SIG-M5 treated with dmso at 0.1 percent for 504 hours (cell line): ENCODE measurements at regions not wholly inside any gene's neighbourhood (a gene's known extent, or its start where the extent isn't known, plus 50 kb on each side); places are given as distances from the start of the nearest gene placed in this dataset.

Experiments used
- DNase-seq: peaks from one replicate; lab custom pipeline; 2025; ENCODE audit not compliant: unreplicated experiment; lab: John Stamatoyannopoulos, UW

DNA sequence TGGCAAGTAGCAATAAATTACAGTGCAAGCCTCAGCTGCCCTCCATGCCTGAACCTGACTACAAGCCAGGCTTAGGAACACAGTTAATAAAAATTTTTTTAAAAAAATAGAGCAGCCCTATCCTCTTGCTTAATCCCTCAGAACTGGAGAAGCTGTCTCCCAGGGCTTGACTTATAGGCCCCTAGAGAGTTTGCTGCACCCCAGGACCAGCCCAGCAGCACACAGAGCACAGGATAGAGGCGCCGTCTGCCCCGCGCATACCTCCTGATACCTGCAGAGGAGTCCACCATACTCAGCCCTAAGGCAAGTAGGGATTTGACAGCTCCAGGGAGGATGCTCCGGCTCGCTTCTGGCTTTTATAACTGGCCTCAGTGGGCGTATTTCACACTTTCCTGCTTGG, 548.6 kb upstream of the RAB6C start:
- no peak for DNase-seq

DNA sequence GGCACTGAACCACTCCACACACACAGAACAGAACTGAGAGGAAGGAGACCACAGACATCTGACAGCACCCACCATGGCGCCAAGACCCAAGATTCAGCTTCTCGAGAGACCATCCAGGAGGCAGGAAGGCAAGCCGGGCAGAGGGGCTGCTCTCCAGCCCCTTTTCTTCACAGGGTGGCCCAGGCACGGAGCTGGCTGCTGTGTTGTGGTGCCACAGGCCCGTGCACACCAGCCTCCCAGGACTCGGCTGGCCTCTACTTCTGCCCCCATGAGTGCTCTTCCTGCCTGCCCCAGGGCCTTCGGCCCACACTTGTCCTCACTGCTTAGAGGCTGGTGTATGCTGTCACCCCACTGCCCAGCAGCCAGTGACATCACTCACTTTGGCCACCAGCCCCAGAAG, 547.6 kb upstream of the RAB6C start:
- DNase-seq, result no peak

DNA sequence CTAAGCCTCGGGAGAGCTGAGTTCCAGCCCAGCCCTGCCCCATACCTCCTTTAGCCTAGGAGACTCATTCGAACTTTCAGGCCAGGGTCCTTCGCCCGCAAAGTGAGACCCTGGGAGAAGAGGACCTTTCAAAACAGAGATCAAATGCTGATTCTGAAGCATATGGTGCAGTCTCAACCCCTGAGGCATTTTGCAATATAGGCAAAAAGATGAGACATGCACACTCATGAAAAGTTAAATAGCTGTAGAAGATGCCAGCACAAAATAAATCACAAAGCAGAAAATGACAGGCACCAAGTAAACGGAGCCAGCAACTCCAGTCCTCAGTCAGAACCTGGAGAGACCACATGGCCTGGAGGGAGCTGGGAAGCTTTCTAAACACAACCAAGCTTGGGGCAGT, 542.7 kb upstream of the RAB6C start:
- DNase-seq, result no peak

DNA sequence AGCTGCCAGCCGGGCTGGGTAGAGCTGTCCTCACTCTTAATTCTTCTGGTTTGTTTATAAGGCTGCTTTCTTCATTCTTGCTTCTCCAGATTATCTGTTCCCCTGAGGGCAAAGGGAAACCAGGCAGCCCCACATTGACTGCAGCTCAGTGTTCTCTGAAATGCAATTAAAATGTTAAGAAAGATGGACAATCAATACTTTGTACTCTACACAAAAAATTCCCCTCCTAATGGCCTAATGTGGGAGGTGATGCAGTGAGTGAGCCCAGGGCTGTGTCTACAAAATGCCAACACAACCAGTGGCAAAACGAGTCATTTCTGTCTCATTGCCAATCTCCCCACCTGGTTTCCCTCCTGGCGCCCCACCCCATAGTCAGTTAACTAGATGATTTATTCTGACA, 541.7 kb upstream of the RAB6C start:
- DNase-seq, result no peak

DNA sequence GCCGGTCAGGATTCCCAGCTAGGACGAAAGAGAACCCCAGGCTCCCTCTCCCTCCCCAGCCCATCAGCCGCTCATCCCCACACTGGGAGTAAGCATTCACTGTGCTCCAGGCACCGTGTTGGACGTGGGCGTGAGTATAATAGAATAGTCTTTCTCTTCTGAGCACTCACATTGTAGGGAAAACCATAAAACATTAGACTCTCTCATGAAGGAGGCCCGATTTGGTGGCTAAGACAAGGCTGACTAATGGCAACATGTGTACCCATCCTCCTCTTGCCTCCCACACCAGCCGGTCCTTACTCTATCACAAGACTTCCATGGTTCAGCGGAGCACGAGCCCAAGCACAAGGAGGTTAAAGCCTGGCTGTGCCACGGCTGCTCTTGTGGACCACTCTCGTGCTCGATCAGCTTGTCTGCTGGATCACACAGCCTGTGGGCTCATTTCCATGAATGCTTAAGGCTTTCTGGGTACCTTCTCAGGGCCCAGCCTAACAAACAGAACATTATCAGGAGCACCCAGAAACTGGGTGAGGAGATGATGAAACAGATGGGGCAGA, 540.9 kb upstream of the RAB6C start:
- DNase-seq, result no peak

DNA sequence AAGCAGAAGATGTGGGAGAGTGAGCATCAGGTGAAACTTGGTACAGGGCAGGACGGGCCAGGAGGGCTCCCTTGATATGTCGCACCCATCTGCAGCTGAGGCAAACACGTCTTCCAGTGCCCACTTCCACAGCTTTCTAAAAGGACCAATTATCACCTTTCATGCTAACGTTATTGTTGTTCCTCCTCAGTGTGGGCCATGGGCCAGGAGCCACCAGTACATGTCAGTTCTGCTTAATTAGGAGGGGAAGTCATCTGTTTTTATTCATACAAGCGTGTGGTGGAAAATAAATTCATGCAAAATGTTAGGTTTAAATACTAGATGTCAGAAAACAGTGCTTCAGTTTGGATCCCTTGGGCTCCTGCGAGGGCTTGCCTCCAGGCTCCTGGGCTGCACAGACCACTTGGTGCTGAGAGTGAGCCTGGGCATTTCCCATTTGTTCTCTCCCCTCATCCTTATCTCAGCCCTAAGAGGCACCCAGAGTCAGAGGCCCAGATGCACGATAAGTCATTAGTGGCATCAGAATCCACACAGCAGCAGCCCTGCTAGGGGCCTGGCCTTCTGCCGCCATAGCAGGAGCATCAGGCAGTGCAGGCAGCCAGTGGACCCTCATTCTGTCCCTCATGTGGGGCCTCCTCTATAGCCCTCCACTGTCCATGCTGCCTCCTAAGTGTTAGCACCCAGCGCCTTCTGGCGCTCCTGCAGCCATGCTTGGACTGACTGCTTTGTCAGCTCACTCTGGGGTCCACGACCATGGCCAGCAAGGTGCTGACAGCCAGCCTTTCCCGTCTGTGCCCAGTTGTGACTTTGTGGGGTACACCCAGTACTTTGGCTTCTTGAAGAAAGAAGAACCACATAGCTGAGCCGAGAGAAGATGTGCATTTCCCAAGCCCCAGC, 539.8 kb upstream of the RAB6C start:
- DNase-seq, result no peak

DNA sequence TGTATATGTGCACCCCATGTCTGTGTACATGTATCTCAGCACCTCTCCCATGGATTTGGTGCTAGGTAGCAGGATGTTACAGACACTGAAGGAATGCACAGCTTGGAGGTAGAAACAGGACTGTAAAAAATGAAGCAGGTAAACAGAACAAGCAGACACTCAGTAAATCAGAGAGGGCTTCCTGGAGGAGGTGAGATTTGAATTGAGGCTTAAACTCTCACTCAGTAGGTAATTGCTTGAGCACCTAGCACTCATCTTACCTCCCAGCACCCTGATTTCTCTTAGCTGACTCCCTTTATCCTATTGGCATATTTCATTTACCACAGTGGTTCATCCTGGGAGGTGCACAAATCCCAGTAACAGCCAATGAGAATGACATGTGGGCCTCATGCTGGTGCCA, 537.9 kb upstream of the RAB6C start:
- DNase-seq, result no peak

DNA sequence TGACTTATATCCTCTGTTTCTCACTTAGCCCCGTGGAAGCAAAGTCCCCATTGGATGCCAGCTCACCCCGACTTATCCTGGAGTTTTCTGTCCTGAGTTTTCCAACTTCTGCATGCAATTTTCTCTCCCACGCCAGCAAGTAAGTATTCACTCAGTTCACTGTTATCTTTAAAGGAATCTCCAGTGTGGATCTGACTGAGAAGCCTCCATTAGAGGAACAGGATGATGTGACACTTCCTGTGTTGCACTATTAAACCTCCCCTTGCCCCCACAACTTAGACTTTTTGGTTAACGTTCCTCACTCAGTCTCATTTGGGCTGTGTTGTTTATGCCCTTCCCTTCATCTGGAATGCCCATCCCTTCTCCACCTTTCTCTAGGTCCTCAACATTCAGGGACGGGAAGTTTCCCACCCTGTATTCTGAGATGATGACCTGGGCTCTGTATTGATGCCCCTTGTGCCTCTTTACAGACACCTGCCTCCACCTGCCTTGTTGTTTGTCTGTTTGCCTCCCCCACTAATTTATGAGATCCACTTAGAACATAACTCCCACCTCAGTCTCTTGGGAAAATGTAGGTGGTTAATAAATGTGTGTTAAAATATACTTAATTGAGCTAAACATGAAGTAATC, 536.1 kb upstream of the RAB6C start:
- no peak for DNase-seq

DNA sequence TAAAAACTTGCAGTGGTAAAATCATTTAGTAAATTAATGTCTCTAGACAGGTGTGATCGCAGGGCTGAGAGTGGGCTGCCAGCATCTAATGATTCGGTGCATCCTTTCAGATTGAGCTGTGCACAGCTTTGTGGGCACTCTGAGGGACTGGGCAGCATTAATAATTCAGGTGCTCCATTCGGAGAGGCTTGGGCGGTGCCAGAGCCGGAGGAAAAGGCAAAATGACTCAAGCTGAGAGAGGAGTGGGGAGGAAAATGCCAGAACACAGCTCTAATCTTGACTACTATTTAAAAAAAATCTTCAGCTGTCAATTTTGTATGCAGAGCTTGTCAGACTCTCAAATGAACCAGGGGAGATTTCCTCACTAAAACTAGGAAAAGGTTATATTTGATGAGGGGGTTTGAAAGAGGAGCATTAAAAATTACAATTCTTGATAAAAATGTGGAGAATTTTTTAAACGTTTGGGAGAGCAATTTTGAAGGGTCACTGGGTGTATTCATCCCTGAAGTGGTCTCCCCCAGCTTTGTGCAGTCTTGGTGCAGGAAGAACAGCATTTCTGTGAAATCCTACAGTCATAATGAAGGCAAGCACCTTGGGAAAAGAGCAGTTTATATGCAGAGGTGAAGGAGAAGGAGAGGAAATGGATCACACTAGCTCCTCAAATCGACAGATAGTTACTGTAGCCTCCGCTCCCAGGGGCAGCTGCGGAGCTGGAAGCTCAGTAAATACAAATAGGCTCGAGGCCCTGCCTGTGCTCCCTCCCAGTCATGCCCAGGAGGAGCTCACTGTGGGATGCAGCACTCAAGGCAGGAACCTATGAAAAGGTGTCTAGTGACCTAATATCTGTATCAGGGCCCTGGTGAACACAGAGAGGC, 535.4 kb upstream of the RAB6C start:
- DNase-seq, result no peak

DNA sequence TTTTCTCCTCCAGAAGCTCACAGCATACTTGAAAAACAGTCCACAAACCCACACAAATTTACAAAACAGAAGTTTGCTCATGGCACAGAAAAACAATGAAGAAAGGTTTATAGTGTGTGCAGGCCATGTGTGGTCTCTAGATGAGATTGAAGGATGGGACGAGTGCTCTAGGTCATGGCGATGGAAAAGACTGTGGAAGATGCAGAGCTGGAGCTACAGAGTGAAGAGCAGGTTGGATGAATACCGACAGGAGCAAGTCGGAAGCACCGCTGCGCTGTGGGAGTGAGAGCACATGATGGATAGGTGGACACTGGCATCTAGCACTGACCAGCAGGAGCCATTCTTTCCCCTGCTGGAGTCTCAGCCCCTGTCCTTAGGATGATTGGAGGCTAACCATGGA, 534.7 kb upstream of the RAB6C start:
- DNase-seq, result no peak

DNA sequence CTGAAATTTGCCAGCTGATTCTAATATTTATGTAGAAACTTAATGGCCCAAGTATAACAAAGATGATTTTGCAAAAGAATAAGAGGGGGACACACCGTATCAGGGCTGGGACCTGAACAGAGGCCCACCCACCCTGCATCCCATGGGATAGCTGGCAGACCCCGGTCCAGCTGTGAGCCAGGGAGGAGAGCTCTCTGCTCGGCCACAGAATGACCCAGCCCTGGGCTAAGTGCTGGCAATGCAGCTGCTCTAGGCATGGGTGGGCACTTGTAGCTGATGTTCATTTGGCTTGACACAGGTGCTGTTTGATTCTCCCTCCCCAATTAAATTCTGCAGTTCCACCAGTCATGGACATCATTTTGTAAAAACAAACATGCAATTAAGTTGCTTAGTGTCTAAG, 522.8 kb upstream of the RAB6C start:
- no peak for DNase-seq

DNA sequence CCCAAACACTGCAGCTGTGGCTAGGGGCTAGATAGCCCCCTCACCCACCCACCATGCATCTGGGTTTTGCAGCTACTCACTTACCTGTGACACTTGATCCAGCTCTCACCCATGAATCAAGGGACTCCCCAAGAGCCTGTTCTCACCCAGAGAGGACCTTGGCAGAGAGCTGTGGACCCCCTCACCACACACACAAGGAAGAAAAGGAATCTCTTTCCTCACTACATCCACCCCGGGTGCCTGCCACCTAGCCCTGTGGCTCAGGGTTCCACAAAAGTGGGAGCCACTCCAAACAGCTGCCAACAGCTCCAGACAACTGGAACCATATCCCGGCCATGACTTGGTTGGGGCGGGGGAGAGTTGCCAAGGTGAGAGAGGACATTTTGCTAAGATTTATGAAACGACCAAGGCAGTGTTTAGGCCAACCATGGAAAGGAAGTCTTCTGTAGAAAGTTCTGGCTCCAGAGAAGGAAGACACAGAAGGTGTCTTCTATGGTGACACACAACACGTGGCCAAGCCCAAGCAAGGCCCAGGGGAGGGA, 522.1 kb upstream of the RAB6C start:
- no peak for DNase-seq

DNA sequence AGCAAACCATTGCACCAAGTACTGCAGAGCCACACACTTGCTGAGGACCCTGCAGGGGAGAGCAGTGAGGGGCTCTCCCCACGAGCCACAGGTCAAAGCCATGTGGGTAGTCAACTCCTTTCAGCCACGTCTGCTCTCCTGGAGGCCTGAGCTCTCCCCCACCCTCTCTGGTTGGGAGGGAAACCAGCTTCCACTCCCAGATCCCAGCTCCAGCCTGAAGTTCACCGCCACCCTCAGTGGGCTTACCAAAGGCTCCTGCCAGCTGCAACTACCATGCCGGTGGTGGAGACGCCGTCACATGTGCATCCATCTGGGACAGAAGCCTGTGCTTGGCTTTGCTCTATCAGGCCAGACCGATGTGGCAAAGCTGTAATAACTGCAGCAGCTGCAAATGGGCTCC, 521.5 kb upstream of the RAB6C start:
- no peak for DNase-seq

DNA sequence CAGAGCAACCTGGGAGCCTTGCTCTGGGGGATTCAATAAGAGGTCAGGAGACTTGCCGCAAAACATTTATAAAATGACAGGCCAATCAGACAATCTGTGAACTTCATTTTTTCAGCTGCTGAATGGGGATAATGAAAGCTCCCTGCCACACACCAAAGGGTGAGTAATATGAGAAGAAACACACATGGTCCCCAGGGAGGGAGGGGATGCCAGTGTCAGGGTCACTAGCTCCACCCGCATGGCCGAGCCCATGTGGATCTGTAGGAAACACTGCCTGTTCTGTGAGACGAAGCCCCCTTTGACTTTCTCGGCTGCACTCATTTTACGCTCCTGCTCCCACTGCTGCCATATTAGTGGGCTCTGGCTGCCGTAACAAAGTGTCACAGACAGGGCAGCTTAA, 521.0 kb upstream of the RAB6C start:
- no peak for DNase-seq

DNA sequence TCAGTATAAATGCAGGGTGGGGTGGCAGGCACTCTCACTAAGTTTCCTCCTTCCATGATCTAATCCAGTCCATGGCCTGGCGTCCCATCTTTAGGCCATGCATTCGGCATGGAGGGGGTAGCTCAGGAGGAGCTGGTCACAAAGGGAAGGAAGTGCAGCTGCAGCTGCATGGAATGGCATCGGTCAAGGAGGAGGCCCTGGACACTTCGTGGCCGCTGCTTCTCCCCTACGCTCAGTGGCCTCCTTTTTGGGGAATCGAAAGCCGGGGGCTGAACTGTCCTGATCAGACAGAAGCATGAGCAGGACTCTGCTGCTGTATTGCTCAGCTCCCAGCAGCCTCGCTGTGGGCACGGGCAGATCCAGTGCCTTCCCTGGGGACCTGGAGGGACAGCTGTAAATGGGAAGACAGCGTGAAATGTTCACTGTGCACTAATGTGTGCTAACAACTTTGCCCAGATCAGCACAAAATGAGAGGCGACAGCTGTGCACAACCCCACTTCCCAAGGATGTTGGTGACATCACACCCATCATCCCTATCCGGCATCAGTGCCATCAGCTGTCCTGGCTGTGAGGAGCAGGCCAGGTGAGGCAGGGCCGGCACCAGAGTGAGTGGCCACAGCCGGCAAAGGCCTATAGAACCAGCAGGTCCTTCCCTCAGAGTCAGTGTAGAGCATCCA, 520.1 kb upstream of the RAB6C start:
- DNase-seq, result no peak

DNA sequence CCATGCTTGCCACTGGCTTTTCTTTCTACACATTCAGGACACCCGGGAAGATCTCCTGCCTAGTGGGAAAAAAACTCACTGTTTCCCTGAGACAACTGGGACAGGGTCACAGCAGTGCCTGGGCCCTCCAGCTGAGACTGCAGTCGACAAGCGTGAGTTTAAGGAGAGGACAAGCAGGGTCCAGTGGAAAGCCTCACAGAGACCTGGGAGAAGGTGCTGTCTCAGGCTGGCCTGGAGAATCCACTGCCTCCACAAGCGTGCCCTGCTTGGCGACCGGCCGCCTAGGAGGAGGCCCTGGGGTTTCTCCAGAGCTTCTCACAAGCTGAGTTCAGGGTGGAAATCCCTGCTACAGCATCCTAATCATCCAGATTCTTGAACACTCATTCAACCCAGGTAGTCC, 519.6 kb upstream of the RAB6C start:
- DNase-seq, result no peak

DNA sequence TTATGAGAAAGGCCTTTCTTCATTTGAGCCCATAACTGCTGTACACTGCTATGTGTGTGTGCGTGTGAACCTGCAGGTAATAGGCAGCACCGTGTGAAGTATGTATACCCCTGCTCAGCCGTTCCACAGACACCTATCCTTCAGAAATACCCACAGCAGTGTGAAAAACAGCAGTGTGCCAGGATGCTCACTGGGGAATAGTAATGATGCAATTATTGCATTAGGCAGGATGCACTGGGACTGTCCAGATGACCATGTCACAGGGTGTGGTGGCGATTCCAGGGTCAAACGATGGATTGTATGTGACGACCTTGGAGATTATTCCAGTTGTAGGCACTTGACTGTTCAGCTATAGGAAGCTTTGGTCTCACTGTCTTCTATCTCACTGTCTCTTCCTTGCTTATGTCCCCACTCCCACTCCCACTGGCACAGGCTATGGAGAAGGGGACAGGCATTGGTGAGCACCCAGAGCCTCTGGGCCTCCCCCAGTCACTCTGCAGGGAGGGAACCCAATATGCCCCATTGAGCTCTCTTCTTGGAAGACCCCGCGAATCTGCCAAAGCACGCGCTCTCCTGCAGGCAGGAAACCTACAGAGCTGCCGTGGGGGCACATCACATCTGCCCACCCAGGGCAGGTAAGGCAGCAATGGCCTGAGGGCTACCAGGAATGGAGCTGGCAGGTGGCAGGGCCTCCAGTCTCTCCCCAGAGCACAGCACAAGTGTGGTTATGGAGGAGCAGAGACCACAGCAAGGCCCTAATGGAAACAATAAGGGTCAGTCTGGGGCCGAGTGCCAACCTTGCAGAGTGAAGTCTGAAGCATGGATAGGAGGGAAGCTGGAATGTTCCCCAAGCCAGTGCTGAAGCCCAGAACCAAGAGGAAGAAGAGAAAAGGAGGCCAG, 518.9 kb upstream of the RAB6C start:
- no peak for DNase-seq

DNA sequence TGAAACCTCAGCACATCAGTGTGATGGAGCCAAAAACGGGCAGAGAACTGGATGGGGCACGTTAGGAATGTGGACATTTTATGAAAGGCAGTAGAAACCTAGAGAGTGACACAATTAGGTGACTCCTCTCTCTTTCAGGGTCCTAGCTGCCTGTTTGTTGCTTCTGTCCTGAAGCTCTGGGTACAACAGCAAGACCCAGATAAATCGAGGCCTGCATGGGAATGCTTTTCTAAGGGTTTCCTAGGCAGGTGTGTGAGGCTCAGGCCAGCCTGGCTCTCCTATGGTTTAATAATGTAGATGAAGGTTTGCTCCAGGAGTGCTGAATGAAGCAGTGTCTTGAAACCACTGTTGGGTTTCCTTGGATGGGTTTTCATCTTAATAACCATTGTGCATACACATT, 517.1 kb upstream of the RAB6C start:
- DNase-seq, result no peak

DNA sequence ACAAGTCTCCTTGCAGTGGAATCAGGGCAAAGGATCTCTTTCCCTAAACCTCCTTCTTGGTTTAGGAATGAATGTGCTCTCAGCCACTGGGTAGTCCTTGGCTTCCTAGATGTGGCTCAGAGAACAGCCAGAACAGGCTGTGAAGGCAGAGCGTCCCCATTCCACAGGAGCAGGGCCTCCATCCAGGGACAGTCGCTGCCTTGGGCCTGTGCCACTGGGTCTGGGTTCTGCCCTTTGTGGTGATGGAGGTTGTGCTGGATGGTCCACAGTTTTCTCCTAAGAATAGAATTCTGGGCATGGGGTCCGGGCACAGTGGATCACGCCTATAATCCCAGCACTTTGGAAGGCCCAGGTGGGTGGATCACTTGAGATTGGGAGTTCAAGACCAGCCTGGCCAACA, 516.5 kb upstream of the RAB6C start:
- DNase-seq, result no peak

DNA sequence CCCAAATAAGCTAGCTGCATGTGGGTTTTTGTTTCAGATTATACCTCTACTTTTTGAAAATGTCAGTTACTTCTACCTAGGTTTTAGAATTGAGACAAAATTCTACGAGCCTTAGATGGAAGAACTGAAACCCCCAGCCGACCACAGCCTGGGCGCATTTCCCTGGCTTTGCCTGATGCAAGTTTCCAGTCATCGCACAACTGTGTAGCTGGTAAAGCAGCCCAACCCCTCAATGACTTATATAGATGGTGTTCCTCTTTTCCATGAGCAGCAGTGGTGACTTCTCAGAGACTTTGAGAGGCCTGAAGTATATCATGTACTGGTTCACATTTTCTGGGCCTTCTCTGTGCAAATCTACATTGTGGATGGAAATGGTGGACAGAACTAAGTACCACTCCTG, 515.4 kb upstream of the RAB6C start:
- peak; percentile 31 for DNase-seq
